ENCODE measurements at regions not wholly inside any gene's neighbourhood (a gene's known extent, or its start where the extent isn't known, plus 50 kb on each side); places are given as distances from the start of the nearest gene placed in this dataset.

- ATAC-seq (ENCODE audit: low read depth) (no peak), DNase-seq (no peak)
- no peaks in the 10 kb centered on the region for H3K36me3 ChIP-seq (replicated peaks in 1 of 2; ENCODE audit: control extremely low read depth in 1 of 2, control insufficient read depth in 1 of 2, extremely low read depth in 1 of 2, insufficient read depth in 2 of 2, low read length in 1 of 2)
- no peak overlapping the region for H3K4me3 ChIP-seq (ENCODE audit: control extremely low read depth in 1 of 5, extremely low read depth in 1 of 5, insufficient read depth in 1 of 5, low read depth in 2 of 5, low read length in 4 of 5)
- CTCF ChIA-PET = no interaction called here
- intact Hi-C loops (cut with micrococcal nuclease) = no loop called here
- no peaks in the 10 kb centered on the region for H3K79me2 ChIP-seq (ENCODE audit: control insufficient read depth, insufficient read depth, low read length)
- H3K27me3 Mint-ChIP-seq = peaks cover 32% of the 10 kb centered on the region
- H3K27me3 ChIP-seq (replicated peaks in 1 of 4; ENCODE audit: control extremely low read depth in 1 of 4, control insufficient read depth in 3 of 4, insufficient read depth in 4 of 4, low read length in 3 of 4) = peaks cover 0 to 7% (median 0%) of the 10 kb centered on the region in 4 experiments
- H3K4me1 ChIP-seq (ENCODE audit: control insufficient read depth in 2 of 2, insufficient read depth in 2 of 2, low read length in 2 of 2) = no peaks in the 10 kb centered on the region
- H3K4me3 Mint-ChIP-seq = no peak overlapping the region
- H3K4me1 Mint-ChIP-seq = no peaks in the 10 kb centered on the region
- H3K27ac ChIP-seq (ENCODE audit: low read length in 2 of 2) = no peak overlapping the region
- H3K27ac Mint-ChIP-seq = no peak overlapping the region
- no peak for TF ChIP-seq CTCF (IDR thresholded peaks at IDR 0.05)
- TF ChIP-seq EZH2 (IDR thresholded peaks at IDR 0.05; ENCODE audit: borderline replicate concordance, insufficient read depth, low read depth, low read length, poor library complexity, severe bottlenecking) = no peak
- H4K20me1 ChIP-seq (ENCODE audit: control insufficient read depth, insufficient read depth, low read length, poor library complexity, severe bottlenecking) = no peaks in the 10 kb centered on the region
- H3K9me3 Mint-ChIP-seq (ENCODE audit: insufficient read depth) = no peaks in the 10 kb centered on the region
- POLR2A ChIA-PET = no interaction called here
- H2AFZ ChIP-seq (ENCODE audit: insufficient read depth, low read depth, low read length, poor library complexity, severe bottlenecking) = no peak overlapping the region
- H3K4me2 ChIP-seq (replicated peaks; ENCODE audit: low read depth, low read length, poor library complexity, severe bottlenecking) = no peak overlapping the region
- 76% methylated on average over 3 of the region's 4 CpGs for WGBS (ENCODE audit: insufficient coverage)
- H3K9me3 ChIP-seq (ENCODE audit: control extremely low read depth in 1 of 3, control insufficient read depth in 2 of 3, insufficient read depth in 1 of 3, low read length in 2 of 3) = peaks cover 0 to 2% (median 0%) of the 10 kb centered on the region in 3 donors
- H3K9ac ChIP-seq (ENCODE audit: low read length) = no peak overlapping the region
Observed at GRCh38 chr18:46402945-46403344, 254.1 kb downstream of the LOXHD1 start.

GRCh38 chr18:46405832-46406538 lies 251.0 kb downstream of the LOXHD1 start:
- Histone ChIP-seq H3K4me3 (ENCODE audit: control extremely low read depth in 1 of 5, extremely low read depth in 1 of 5, insufficient read depth in 1 of 5, low read depth in 2 of 5, low read length in 4 of 5) (no peak overlapping the region), H3K9ac (ENCODE audit: low read length) (no peak overlapping the region), H3K79me2 (ENCODE audit: control insufficient read depth, insufficient read depth, low read length) (no peaks in the 10 kb centered on the region), H4K20me1 (ENCODE audit: control insufficient read depth, insufficient read depth, low read length, poor library complexity, severe bottlenecking) (no peaks in the 10 kb centered on the region), H3K4me2 (replicated peaks; ENCODE audit: low read depth, low read length, poor library complexity, severe bottlenecking) (no peak overlapping the region), H3K27ac (ENCODE audit: low read length in 2 of 2) (no peak overlapping the region), H3K36me3 (replicated peaks in 1 of 2; ENCODE audit: control extremely low read depth in 1 of 2, control insufficient read depth in 1 of 2, extremely low read depth in 1 of 2, insufficient read depth in 2 of 2, low read length in 1 of 2) (no peaks in the 10 kb centered on the region), H2AFZ (ENCODE audit: insufficient read depth, low read depth, low read length, poor library complexity, severe bottlenecking) (no peak overlapping the region), H3K27me3 (replicated peaks in 1 of 4; ENCODE audit: control extremely low read depth in 1 of 4, control insufficient read depth in 3 of 4, insufficient read depth in 4 of 4, low read length in 3 of 4) (no peaks in the 10 kb centered on the region), H3K4me1 (ENCODE audit: control insufficient read depth in 2 of 2, insufficient read depth in 2 of 2, low read length in 2 of 2) (no peaks in the 10 kb centered on the region), H3K9me3 (ENCODE audit: control extremely low read depth in 1 of 3, control insufficient read depth in 2 of 3, insufficient read depth in 1 of 3, low read length in 2 of 3) (peaks cover 0 to 2% (median 0%) of the 10 kb centered on the region in 3 donors)
- ChIA-PET POLR2A (no interaction called here), CTCF (no interaction called here)
- Mint-ChIP-seq H3K27ac (no peak overlapping the region), H3K27me3 (peaks cover 26% of the 10 kb centered on the region), H3K4me1 (no peaks in the 10 kb centered on the region), H3K9me3 (ENCODE audit: insufficient read depth) (no peaks in the 10 kb centered on the region), H3K4me3 (no peak overlapping the region)
- ATAC-seq (ENCODE audit: low read depth) (no peak), DNase-seq (no peak)
- TF ChIP-seq CTCF (IDR thresholded peaks at IDR 0.05) = no peak
- no peak for TF ChIP-seq EZH2 (IDR thresholded peaks at IDR 0.05; ENCODE audit: borderline replicate concordance, insufficient read depth, low read depth, low read length, poor library complexity, severe bottlenecking)
- intact Hi-C loops (cut with micrococcal nuclease) = no loop called here
- 93% methylated on average over 9 of the region's 9 CpGs for WGBS (ENCODE audit: insufficient coverage)

Measured in B cell (primary cell).